ENCODE measurements at regions not wholly inside any gene's neighbourhood (a gene's known extent, or its start where the extent isn't known, plus 50 kb on each side); places are given as distances from the start of the nearest gene placed in this dataset.

DNA sequence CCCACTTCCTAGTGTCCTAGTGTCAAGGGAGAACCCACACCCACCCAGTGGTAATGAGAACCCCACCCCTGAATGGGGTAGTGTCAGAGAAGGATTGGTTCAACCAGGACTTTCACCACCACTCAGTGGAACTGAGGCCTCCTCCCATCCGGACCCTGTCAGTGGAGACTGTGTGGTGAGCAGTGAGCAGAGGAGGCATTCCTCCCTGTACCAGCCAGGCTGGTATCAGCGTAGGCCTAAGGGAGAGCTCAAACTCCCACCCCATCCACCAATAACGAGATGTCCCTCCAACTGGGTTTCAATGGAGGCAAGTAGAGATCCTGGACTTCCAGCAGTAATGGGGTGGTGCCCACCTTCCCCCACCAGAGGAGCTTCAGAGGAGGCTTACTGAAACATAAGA lies 1171.4 kb downstream of the TBC1D22A start:
- no peak for DNase-seq (ENCODE audit: low spot score)

DNA sequence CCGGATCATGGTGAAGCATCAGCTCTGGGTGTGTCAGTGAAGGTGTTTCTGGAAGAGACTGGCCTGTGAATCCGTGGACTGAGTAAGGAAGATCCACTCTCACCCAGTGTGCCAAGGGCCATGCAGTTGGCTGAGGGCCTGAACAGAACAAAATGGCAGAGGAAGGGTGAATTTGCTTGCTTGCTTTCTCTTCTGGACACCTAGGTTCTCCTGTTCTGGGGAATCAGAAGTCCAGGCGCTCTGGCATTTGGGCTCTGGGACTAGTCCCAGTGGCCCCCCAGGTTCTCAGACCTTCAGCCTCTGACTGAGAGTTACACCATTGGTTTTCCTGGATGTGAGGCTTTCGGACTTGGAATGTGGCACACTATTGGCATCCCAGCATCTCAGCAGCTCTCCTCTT lies 1170.8 kb downstream of the TBC1D22A start:
- no peak for DNase-seq (ENCODE audit: low spot score)

GRCh38 chr22:47929646-47930185 lies 1167.3 kb downstream of the TBC1D22A start:
- DNase-seq (ENCODE audit: low spot score), result no peak

- no peak for DNase-seq (ENCODE audit: low spot score)
Observed at GRCh38 chr22:47929073-47929472, 1166.6 kb downstream of the TBC1D22A start.

DNA sequence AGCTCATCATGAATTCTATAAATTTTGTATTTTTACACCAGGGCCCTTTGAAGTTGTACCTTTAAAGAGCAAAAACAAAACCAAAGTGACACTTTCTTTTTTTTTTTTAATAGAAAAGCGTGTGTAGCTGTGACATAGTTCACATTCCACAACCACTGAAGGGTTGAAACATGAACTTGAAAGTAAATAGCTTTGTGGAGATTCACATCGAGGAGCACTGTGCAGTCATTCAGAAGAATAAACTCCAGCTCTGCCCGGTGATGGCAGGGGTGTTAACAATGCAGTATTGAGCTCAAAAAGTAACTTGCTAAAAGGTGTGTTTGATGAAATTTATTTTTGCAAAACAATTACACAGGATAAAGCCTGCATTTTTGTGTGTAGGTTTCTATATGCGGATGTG lies 1166.2 kb downstream of the TBC1D22A start:
- no peak for DNase-seq (ENCODE audit: low spot score)

- no peak for DNase-seq (ENCODE audit: low spot score)
Observed at GRCh38 chr22:47927648-47928210, 1165.3 kb downstream of the TBC1D22A start.

DNA sequence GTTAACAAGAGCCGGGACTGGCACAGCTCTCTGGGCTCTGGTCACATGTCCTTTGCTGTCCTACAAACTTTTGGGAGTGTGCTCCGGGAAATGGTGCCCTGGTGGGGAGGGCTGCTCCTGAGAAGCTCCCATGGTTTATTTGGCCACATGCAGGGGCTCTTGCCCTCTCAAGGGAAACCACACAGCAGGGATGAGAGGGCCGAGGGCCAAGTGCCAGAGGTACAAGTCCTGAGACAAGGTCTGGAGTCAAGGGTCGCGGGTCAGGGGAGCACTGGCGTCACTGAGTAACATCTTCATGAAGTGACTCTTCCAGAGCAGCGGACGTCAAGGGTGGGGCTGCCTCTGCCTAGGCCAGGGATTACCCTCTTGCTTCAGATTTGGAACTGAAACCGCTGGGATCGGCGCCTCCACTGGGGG lies 1160.6 kb downstream of the TBC1D22A start:
- DNase-seq (ENCODE audit: low spot score), result peak; percentile 4

DNA sequence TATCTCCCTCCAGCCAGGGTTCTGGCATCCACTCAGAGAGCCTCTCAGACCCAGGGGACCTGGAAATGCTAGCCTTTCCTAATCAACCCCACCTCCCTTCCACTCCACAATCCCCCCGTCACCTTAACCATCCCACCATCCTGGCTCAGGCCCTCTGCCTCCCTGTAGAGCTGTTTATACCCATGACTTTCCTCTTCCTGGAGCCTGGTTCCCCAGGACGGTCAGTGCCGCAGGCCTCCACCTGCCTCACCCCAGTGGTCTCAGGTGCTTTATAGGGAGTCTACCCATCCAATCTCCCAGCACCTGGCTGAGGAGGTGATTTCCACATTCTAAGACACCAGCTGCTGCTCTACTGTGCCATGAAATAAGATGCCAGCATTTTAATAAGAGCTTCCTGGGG lies 1159.5 kb downstream of the TBC1D22A start:
- DNase-seq (ENCODE audit: low spot score), result no peak

GRCh38 chr22:47920380-47920959 lies 1158.0 kb downstream of the TBC1D22A start:
- DNase-seq (ENCODE audit: low spot score), result no peak

- no peak for DNase-seq (ENCODE audit: low spot score)
Observed at GRCh38 chr22:47919893-47920292, 1157.4 kb downstream of the TBC1D22A start.

- peak; percentile 28 for DNase-seq (ENCODE audit: low spot score)
Observed at GRCh38 chr22:47919001-47919441, 1156.6 kb downstream of the TBC1D22A start.

DNA sequence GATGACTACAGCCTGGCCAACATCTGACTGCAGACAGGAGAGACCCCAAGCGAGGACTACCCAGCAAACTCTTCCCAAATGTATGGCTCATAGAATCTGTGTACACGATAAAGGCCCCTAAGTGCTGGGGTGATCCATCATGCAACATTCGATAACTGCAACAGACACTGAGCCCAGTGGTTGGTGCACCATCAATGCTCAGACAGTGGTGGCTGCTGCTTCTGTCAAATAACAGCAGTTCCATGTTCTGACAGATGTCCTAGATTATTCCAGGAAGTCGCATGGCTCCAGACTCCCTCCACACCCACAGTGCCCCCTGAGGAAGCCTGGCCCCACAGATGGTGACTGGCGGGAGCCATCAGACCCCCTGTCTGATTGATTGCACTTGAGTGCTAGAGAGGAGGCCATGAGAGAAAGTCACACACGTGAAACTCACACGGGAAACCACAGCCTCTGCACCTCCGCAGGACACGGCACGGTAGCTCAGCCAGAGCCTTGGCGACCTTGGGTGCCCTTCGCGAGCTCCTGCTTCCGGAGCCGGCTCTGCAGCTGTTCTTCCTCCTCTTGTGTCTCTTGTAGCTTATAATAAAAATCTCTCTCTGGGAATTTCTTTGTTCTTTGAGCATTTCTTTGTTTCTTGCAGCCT lies 1155.9 kb downstream of the TBC1D22A start:
- peak; percentile 9 for DNase-seq (ENCODE audit: low spot score)

- DNase-seq (ENCODE audit: low spot score), result no peak
Observed at GRCh38 chr22:47914481-47915097, 1152.1 kb downstream of the TBC1D22A start.

GRCh38 chr22:47902646-47903180 lies 1140.3 kb downstream of the TBC1D22A start:
- no peak for DNase-seq (ENCODE audit: low spot score)

DNA sequence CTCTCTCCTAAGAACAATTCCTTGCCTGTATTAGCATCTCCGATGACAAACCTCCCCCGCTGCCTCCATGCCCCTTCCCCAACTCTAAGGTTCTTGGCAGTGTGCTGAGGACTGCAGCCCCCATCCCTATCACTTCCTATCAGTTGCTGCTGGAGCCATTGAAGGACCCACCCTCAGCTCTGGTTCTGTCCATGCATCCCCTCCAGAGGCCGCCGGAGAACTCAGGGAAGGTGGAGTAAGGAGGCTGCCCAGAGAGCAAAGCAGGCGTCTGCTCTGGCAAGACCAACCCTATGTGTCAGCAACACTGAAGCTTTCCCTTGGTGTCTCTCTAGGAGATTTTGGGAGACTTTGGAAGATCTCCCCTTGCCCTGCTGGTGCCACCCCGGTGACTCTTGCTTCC lies 1139.5 kb downstream of the TBC1D22A start:
- DNase-seq (ENCODE audit: low spot score), result no peak

DNA sequence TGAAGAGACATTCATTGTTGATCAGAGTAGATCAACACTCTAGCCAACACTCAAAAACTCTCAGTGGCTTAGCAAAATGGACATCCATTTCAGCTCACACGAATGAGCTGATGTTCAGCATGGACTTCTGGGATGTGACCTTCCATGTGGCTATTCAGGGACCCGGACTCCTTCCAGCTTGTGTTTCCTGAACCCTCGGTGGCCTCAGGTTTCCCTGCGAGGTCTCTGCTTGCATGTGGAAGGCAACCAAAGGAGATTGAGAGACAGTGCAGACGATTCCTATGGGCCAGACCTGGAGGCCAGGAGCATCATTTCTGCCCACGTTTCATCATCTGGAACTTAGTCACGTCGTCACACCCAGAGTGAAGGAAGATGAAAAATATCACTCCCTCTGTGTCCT lies 1137.4 kb downstream of the TBC1D22A start:
- DNase-seq (ENCODE audit: low spot score), result no peak

DNA sequence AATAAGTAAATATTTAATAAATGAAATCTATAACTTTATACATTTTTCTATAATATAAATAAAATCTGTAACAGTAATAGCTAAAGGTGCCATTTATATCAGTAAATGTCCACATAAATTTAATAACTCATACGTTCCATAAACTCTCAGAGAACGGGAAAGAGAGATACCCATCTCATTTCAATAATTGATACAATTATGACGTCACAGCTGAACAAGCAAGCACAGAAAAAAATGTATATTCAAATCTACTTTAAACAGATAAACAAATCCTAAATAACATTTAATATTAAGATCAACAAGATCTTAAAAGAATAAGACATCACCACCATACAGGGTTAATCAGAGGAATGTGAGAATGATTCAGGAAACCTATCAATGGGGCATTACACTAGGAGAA lies 1136.5 kb downstream of the TBC1D22A start:
- DNase-seq (ENCODE audit: low spot score), result no peak

- DNase-seq (ENCODE audit: low spot score), result no peak
Observed at GRCh38 chr22:47891609-47892008, 1129.2 kb downstream of the TBC1D22A start.

GRCh38 chr22:47888817-47889216 lies 1126.4 kb downstream of the TBC1D22A start:
- peak; percentile 95 for DNase-seq (ENCODE audit: low spot score)

- no peak for DNase-seq (ENCODE audit: low spot score)
Observed at GRCh38 chr22:47884775-47885174, 1122.3 kb downstream of the TBC1D22A start.

DNA sequence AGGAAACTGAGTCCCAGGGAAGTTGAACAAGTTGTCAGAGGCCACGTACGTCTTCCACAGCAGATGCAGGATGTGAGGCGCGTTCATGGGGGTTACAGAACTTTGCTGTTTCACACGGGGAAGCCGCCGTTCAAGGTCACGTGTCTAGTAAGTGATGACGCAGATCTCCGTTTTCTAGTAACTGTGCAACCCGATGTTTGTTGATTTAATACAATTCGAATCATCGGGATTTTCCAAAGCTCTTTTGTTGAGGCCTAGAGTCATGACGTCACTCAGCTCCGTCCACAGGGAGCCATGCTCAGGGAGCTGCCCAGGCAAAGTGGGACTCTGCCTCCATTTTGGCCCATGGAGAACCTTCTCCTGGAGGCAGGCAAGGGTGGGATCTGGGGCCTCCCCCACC lies 1121.8 kb downstream of the TBC1D22A start:
- DNase-seq (ENCODE audit: low spot score), result no peak

DNA sequence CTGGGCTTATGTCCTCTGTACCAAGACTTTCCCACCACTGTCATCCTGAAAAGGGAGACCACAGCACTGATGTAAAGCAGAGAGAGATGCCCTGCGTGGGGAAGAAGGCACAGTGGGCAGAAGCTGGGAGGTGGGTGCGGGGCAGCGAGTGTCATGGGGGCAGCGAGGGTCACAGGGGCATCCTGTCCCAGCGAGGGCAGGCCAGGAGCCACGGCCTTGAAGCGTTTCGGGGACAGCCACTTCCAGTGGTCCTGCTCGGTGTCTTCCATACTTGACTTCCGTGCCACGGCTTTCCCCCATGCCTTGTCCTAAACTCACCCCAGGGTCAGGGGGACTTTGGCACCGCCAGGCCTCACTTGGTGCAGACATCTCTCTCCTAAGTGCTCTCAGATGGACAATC lies 1121.3 kb downstream of the TBC1D22A start:
- DNase-seq (ENCODE audit: low spot score), result no peak

Measured in umbilical cord (tissue), 1 donor.